Spleen (tissue), 7 donors: ENCODE measurements at regions not wholly inside any gene's neighbourhood (a gene's known extent, or its start where the extent isn't known, plus 50 kb on each side); places are given as distances from the start of the nearest gene placed in this dataset.

ENCODE experiments used
- CTCF ChIP-seq, 11 experiments: fragments of 200-600 bp in 7 of 11; fragments of 450-650 bp in 4 of 11; sonication (generic) in 4 of 11; IDR thresholded peaks in 8 of 11; conservative IDR thresholded peaks in 3 of 11; 1 replicate in 7 of 11; 2 replicates in 4 of 11; pipeline versions ENCODE4 v1.4.0 to v1.8.0; 2016 to 2021; ENCODE audit warnings: antibody characterized with exemption in 11 of 11, inconsistent platforms in 4 of 11, mild to moderate bottlenecking in 1 of 11
- POLR2AphosphoS5 ChIP-seq, 3 donors: sonication (generic); formaldehyde crosslinking; IDR thresholded peaks; one replicate each; pipeline ENCODE4 v1.5.1; 2017; ENCODE audit warnings: antibody characterized with exemption in 3 of 3
- donor health status: DM: no; HTN: no; CAD: no; lungs with moderate emphysema.
- donor health status: DM: no; HTN: no; CAD: no.
- donor health status: DM: no; HTN: no; CAD: no.

GRCh38 chr6:51450248-51450957, 631.7 kb downstream of the TFAP2B start:
- no peak for TF ChIP-seq CTCF (IDR thresholded peaks at IDR 0.05 in 8 of 11, conservative IDR thresholded peaks at IDR 0.05 in 3 of 11)
- TF ChIP-seq POLR2AphosphoS5 (IDR thresholded peaks at IDR 0.05) = no peak
